Astrocyte (in vitro differentiated cells and primary cell): ENCODE measurements at regions not wholly inside any gene's neighbourhood (a gene's known extent, or its start where the extent isn't known, plus 50 kb on each side); places are given as distances from the start of the nearest gene placed in this dataset.

Experiments
- DNase-seq: peaks from one replicate; pipeline ENCODE4 v3.0.0-alpha.2; 2010; ENCODE audit warnings: low read depth
- FAIRE-seq: peaks from 2 replicates; lab custom pipeline; 2011; peaks lifted over from hg19 to GRCh38; lab: Jason Lieb, UNC
- H2AFZ ChIP-seq: 2 replicates; pipeline ENCODE4 v1.6.0; 2012; ENCODE audit warnings: low read depth, low read length, inconsistent platforms
- H3K27ac ChIP-seq: 2 replicates; pipeline ENCODE4 v1.5.1; 2011; ENCODE audit warnings: low read depth, low read length, inconsistent platforms
- H3K27me3 ChIP-seq: 2 replicates; pipeline ENCODE4 v1.6.0; 2011; ENCODE audit warnings: low read length, inconsistent platforms; ENCODE audit not compliant: insufficient read depth
- H3K36me3 ChIP-seq: 2 replicates; pipeline ENCODE4 v1.5.1; 2011; ENCODE audit warnings: low read length, inconsistent platforms; ENCODE audit not compliant: insufficient read depth
- H3K4me1 ChIP-seq: 2 replicates; pipeline ENCODE4 v1.5.1; 2011; ENCODE audit warnings: low read length, inconsistent platforms; ENCODE audit not compliant: insufficient read depth
- H3K4me2 ChIP-seq: 2 replicates; pipeline ENCODE4 v1.6.0; 2012; ENCODE audit warnings: low read length, inconsistent platforms
- H3K4me3 ChIP-seq: 2 replicates; pipeline ENCODE4 v1.5.1; 2011; ENCODE audit warnings: low read depth, mild to moderate bottlenecking, low read length, inconsistent platforms; ENCODE audit not compliant: insufficient read depth
- H3K79me2 ChIP-seq: 2 replicates; pipeline ENCODE4 v1.6.0; 2012; ENCODE audit warnings: mild to moderate bottlenecking, low read length, inconsistent platforms; ENCODE audit not compliant: insufficient read depth
- H3K9ac ChIP-seq: 2 replicates; pipeline ENCODE4 v1.6.0; 2012; ENCODE audit warnings: mild to moderate bottlenecking, low read length, inconsistent platforms
- H3K9me3 ChIP-seq: 2 replicates; pipeline ENCODE4 v1.5.1; 2012; ENCODE audit warnings: low read depth, mild to moderate bottlenecking, low read length, inconsistent platforms; ENCODE audit not compliant: insufficient read depth
- H4K20me1 ChIP-seq: 2 replicates; pipeline ENCODE4 v1.6.0; 2012; ENCODE audit warnings: low read length, inconsistent platforms; ENCODE audit not compliant: insufficient read depth
- H3K27ac Mint-ChIP-seq: one replicate; pipeline ENCODE4 v1.8.0; 2021; ENCODE audit warnings: mild to moderate bottlenecking, mixed read lengths; ENCODE audit not compliant: unreplicated experiment
- H3K27me3 Mint-ChIP-seq: one replicate; pipeline ENCODE4 v1.8.0; 2021; ENCODE audit warnings: low read depth, mixed read lengths; ENCODE audit not compliant: unreplicated experiment
- H3K36me3 Mint-ChIP-seq: one replicate; pipeline ENCODE4 v1.8.0; 2021; ENCODE audit warnings: low read depth, mixed read lengths; ENCODE audit not compliant: unreplicated experiment
- H3K4me1 Mint-ChIP-seq: one replicate; pipeline ENCODE4 v1.8.0; 2021; ENCODE audit warnings: low read depth, mixed read lengths; ENCODE audit not compliant: unreplicated experiment
- H3K4me3 Mint-ChIP-seq: one replicate; pipeline ENCODE4 v1.8.0; 2021; ENCODE audit warnings: mild to moderate bottlenecking, moderate library complexity, mixed read lengths; ENCODE audit not compliant: unreplicated experiment
- H3K9me3 Mint-ChIP-seq: one replicate; pipeline ENCODE4 v1.8.0; 2021; ENCODE audit warnings: mild to moderate bottlenecking, mixed read lengths; ENCODE audit not compliant: unreplicated experiment
- EZH2 ChIP-seq: IDR thresholded peaks from 2 replicates; pipeline ENCODE4 v1.6.1; 2012; ENCODE audit warnings: mild to moderate bottlenecking, low read length, inconsistent platforms; ENCODE audit not compliant: insufficient read depth
- TF ChIP-seq, protein P1 (sequence below): IDR thresholded peaks from 2 replicates; pipeline ENCODE4 v1.5.1; 2011; ENCODE audit warnings: low read depth, mild to moderate bottlenecking, inconsistent platforms, low read length, moderate library complexity; ENCODE audit not compliant: insufficient read depth

DNA sequence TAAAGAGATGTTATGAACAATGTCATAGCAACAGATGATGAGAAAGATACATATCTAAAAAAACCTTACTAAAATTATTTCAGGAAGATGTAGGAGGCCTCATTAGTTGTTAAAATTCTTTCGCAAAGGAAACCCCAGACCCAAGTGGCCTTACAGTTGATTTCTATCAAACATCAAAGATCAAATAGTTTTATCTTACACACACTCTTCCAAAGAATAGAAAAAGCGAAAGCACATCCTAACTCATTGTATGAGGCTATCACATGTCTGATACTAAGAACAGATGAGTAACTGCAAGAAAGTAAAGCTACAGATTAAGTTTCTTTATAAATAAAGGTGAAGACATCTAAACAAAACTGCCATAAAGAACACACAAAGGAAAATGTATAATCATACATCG is 82.9 kb upstream of the GDF10 start:
- Mint-ChIP-seq H3K36me3 (no peaks in the 10 kb centered on the region), H3K4me3 (no peak overlapping the region), H3K4me1 (peaks cover 7% of the 10 kb centered on the region), H3K27me3 (peaks cover 14% of the 10 kb centered on the region), H3K27ac (no peak overlapping the region), H3K9me3 (peaks cover 4% of the 10 kb centered on the region)
- H3K79me2 ChIP-seq, result no peaks in the 10 kb centered on the region
- no peaks in the 10 kb centered on the region for H4K20me1 ChIP-seq
- DNase-seq (no peak), FAIRE-seq (no peak)
- H3K4me3 ChIP-seq, result no peak overlapping the region
- no peaks in the 10 kb centered on the region for H3K4me1 ChIP-seq
- H3K9ac ChIP-seq, result no peak overlapping the region
- no peaks in the 10 kb centered on the region for H3K9me3 ChIP-seq
- H2AFZ ChIP-seq, result no peak overlapping the region
- no peak overlapping the region for H3K27ac ChIP-seq
- H3K4me2 ChIP-seq, result no peak overlapping the region
- no peaks in the 10 kb centered on the region for H3K36me3 ChIP-seq
- TF ChIP-seq, protein P1, sequence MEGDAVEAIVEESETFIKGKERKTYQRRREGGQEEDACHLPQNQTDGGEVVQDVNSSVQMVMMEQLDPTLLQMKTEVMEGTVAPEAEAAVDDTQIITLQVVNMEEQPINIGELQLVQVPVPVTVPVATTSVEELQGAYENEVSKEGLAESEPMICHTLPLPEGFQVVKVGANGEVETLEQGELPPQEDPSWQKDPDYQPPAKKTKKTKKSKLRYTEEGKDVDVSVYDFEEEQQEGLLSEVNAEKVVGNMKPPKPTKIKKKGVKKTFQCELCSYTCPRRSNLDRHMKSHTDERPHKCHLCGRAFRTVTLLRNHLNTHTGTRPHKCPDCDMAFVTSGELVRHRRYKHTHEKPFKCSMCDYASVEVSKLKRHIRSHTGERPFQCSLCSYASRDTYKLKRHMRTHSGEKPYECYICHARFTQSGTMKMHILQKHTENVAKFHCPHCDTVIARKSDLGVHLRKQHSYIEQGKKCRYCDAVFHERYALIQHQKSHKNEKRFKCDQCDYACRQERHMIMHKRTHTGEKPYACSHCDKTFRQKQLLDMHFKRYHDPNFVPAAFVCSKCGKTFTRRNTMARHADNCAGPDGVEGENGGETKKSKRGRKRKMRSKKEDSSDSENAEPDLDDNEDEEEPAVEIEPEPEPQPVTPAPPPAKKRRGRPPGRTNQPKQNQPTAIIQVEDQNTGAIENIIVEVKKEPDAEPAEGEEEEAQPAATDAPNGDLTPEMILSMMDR, result no peak
- no peak for TF ChIP-seq EZH2
- peaks cover 2% of the 10 kb centered on the region for H3K27me3 ChIP-seq

DNA sequence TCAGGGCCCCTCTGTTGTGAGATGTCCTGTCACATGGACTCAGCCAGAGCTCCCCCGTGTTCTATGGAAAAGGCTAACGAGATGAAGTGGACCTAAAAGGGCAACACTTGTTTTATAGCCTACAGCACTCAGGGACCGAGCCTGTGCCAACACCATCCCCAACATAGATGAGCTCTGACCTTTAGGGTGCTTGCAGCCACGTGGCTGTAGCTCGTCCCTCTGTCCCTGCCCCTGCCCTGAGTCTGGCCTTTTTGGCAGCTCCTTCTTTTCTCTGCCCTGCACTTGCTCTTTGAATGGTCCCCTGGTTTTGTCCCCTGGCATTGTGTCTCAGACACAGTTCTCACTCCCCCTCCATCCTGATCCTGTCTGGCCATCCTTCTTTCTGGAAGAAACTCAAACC is 81.2 kb upstream of the GDF10 start:
- no peaks in the 10 kb centered on the region for H3K79me2 ChIP-seq
- H3K27ac Mint-ChIP-seq, result no peak overlapping the region
- no peaks in the 10 kb centered on the region for H3K9me3 ChIP-seq
- H3K27ac ChIP-seq, result no peak overlapping the region
- H4K20me1 ChIP-seq, result no peaks in the 10 kb centered on the region
- H3K27me3 Mint-ChIP-seq, result peaks cover 17% of the 10 kb centered on the region
- H3K9me3 Mint-ChIP-seq, result no peaks in the 10 kb centered on the region
- H2AFZ ChIP-seq, result no peak overlapping the region
- no peak for DNase-seq
- no peaks in the 10 kb centered on the region for H3K36me3 Mint-ChIP-seq
- no peak overlapping the region for H3K4me3 ChIP-seq
- TF ChIP-seq, protein P1, result no peak
- TF ChIP-seq EZH2, result no peak
- peaks cover 7% of the 10 kb centered on the region for H3K4me1 Mint-ChIP-seq
- FAIRE-seq, result no peak
- H3K4me1 ChIP-seq, result no peaks in the 10 kb centered on the region
- peaks cover 2% of the 10 kb centered on the region for H3K27me3 ChIP-seq
- H3K36me3 ChIP-seq, result no peaks in the 10 kb centered on the region
- H3K4me3 Mint-ChIP-seq, result no peak overlapping the region
- H3K4me2 ChIP-seq, result no peak overlapping the region
- H3K9ac ChIP-seq, result no peak overlapping the region

DNA sequence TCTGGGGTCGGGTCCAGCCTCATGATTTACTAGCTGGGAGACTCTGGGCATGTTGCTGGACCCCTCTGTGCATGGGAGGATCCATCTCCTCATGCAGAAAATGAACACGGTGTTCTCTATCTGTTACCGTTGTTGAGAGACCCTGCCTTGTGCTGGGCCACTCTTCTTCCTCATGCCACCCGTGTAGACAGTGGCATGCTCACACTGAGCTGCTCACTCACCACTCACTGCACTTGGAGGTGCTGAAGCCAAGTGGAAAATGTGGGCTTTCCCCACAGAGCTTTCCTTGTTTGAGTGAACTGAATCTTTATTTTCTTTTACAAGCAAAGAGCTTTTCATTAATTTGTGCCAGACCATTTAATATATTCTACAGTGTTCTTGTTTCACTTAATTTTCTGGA is 77.5 kb upstream of the GDF10 start:
- no peak for DNase-seq
- no peaks in the 10 kb centered on the region for H3K36me3 Mint-ChIP-seq
- Histone ChIP-seq H2AFZ (no peak overlapping the region), H3K79me2 (no peaks in the 10 kb centered on the region), H4K20me1 (no peaks in the 10 kb centered on the region), H3K27ac (no peak overlapping the region), H3K4me3 (no peak overlapping the region), H3K4me1 (no peaks in the 10 kb centered on the region), H3K9ac (no peak overlapping the region), H3K27me3 (peaks cover under 1% of the 10 kb centered on the region), H3K9me3 (no peaks in the 10 kb centered on the region), H3K36me3 (no peaks in the 10 kb centered on the region), H3K4me2 (no peak overlapping the region)
- H3K4me1 Mint-ChIP-seq, result no peaks in the 10 kb centered on the region
- FAIRE-seq, result no peak
- peaks cover 8% of the 10 kb centered on the region for H3K9me3 Mint-ChIP-seq
- no peak overlapping the region for H3K4me3 Mint-ChIP-seq
- TF ChIP-seq, protein P1, result no peak
- TF ChIP-seq EZH2, result no peak
- H3K27me3 Mint-ChIP-seq, result peaks cover 30% of the 10 kb centered on the region
- no peak overlapping the region for H3K27ac Mint-ChIP-seq
